ENCODE measurements at regions not wholly inside any gene's neighbourhood (a gene's known extent, or its start where the extent isn't known, plus 50 kb on each side); places are given as distances from the start of the nearest gene placed in this dataset.

DNA sequence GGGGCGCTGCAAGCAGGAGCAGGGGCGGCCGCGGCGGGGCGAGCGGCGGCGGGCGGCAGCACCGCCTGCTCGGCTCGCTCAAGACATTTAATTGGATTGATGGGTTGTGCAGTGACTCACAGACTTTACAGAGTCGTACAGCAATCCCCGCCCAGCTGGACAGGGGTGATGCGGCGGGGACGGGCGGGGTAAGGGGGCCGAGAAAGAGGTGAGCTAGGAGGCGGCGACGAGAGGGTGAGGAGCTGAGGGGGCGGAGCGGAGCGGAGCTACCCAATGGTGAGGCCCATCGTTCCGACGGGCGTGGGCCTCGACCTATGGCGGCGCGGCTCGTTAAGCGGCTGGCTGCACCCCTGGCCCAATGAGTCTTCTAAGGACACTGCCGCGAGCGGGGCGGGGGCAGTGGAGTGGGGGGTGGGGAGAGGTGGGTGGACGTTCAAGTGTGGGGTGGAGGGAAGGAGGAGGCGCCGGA is 97.1 kb upstream of the SERTAD2 start (continued):
- TF ChIP-seq ZNF155 (tag by site-specific recombination; IDR thresholded peaks at IDR 0.05) (no peak), SETDB1 (IDR thresholded peaks at IDR 0.05; ENCODE audit: insufficient read length, low read length) (no peak), ZNF514 (tag by site-specific recombination; IDR thresholded peaks at IDR 0.05) (no peak), SP3 (tag by site-specific recombination; IDR thresholded peaks at IDR 0.05) (peak; percentile 92), ZNF558 (tag by site-specific recombination; IDR thresholded peaks at IDR 0.05) (no peak), ZNF221 (tag by site-specific recombination; IDR thresholded peaks at IDR 0.05; ENCODE audit: borderline replicate concordance) (no peak), ZNF132 (tag by site-specific recombination; IDR thresholded peaks at IDR 0.05; ENCODE audit: borderline replicate concordance) (no peak), ZNF837 (tag by site-specific recombination; IDR thresholded peaks at IDR 0.05) (no peak), ZNF433 (tag by site-specific recombination; IDR thresholded peaks at IDR 0.05; ENCODE audit: low read depth) (no peak), ZNF391 (tag by site-specific recombination; IDR thresholded peaks at IDR 0.05; ENCODE audit: borderline replicate concordance, low read depth) (no peak), ZNF24 (tag by site-specific recombination; IDR thresholded peaks at IDR 0.05) (no peak), ZFHX2 (tag by site-specific recombination; conservative IDR thresholded peaks at IDR 0.05) (no peak), BCL11A (tag by site-specific recombination; IDR thresholded peaks at IDR 0.05; ENCODE audit: low read depth) (no peak)
- TF ChIP-seq, protein P1, sequence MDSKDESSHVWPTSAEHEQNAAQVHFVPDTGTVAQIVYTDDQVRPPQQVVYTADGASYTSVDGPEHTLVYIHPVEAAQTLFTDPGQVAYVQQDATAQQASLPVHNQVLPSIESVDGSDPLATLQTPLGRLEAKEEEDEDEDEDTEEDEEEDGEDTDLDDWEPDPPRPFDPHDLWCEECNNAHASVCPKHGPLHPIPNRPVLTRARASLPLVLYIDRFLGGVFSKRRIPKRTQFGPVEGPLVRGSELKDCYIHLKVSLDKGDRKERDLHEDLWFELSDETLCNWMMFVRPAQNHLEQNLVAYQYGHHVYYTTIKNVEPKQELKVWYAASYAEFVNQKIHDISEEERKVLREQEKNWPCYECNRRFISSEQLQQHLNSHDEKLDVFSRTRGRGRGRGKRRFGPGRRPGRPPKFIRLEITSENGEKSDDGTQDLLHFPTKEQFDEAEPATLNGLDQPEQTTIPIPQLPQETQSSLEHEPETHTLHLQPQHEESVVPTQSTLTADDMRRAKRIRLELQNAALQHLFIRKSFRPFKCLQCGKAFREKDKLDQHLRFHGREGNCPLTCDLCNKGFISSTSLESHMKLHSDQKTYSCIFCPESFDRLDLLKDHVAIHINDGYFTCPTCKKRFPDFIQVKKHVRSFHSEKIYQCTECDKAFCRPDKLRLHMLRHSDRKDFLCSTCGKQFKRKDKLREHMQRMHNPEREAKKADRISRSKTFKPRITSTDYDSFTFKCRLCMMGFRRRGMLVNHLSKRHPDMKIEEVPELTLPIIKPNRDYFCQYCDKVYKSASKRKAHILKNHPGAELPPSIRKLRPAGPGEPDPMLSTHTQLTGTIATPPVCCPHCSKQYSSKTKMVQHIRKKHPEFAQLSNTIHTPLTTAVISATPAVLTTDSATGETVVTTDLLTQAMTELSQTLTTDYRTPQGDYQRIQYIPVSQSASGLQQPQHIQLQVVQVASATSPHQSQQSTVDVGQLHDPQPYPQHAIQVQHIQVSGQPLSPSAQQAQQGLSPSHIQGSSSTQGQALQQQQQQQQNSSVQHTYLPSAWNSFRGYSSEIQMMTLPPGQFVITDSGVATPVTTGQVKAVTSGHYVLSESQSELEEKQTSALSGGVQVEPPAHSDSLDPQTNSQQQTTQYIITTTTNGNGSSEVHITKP (tag by site-specific recombination; IDR thresholded peaks at IDR 0.05) = 0 out of 2 replicates have a peak, but pooled peaks have one; percentile 4
- TF ChIP-seq, protein P2, sequence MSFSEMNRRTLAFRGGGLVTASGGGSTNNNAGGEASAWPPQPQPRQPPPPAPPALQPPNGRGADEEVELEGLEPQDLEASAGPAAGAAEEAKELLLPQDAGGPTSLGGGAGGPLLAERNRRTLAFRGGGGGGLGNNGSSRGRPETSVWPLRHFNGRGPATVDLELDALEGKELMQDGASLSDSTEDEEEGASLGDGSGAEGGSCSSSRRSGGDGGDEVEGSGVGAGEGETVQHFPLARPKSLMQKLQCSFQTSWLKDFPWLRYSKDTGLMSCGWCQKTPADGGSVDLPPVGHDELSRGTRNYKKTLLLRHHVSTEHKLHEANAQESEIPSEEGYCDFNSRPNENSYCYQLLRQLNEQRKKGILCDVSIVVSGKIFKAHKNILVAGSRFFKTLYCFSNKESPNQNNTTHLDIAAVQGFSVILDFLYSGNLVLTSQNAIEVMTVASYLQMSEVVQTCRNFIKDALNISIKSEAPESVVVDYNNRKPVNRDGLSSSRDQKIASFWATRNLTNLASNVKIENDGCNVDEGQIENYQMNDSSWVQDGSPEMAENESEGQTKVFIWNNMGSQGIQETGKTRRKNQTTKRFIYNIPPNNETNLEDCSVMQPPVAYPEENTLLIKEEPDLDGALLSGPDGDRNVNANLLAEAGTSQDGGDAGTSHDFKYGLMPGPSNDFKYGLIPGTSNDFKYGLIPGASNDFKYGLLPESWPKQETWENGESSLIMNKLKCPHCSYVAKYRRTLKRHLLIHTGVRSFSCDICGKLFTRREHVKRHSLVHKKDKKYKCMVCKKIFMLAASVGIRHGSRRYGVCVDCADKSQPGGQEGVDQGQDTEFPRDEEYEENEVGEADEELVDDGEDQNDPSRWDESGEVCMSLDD (tag by site-specific recombination; IDR thresholded peaks at IDR 0.05) = 0 out of 2 replicates have a peak, but pooled peaks have one; percentile 48
- TF ChIP-seq, protein P3, sequence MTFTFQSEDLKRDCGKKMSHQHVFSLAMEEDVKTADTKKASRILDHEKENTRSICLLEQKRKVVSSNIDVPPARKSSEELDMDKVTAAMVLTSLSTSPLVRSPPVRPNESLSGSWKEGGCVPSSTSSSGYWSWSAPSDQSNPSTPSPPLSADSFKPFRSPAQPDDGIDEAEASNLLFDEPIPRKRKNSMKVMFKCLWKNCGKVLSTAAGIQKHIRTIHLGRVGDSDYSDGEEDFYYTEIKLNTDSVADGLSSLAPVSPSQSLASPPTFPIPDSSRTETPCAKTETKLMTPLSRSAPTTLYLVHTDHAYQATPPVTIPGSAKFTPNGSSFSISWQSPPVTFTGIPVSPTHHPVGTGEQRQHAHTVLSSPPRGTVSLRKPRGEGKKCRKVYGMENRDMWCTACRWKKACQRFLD (tag by site-specific recombination; IDR thresholded peaks at IDR 0.05) = no peak
- TF ChIP-seq, protein P4, sequence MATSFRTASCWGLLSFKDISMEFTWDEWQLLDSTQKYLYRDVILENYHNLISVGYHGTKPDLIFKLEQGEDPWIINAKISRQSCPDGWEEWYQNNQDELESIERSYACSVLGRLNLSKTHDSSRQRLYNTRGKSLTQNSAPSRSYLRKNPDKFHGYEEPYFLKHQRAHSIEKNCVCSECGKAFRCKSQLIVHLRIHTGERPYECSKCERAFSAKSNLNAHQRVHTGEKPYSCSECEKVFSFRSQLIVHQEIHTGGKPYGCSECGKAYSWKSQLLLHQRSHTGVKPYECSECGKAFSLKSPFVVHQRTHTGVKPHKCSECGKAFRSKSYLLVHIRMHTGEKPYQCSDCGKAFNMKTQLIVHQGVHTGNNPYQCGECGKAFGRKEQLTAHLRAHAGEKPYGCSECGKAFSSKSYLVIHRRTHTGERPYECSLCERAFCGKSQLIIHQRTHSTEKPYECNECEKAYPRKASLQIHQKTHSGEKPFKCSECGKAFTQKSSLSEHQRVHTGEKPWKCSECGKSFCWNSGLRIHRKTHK (tag by site-specific recombination; IDR thresholded peaks at IDR 0.05) = no peak
- TF ChIP-seq, protein P5, sequence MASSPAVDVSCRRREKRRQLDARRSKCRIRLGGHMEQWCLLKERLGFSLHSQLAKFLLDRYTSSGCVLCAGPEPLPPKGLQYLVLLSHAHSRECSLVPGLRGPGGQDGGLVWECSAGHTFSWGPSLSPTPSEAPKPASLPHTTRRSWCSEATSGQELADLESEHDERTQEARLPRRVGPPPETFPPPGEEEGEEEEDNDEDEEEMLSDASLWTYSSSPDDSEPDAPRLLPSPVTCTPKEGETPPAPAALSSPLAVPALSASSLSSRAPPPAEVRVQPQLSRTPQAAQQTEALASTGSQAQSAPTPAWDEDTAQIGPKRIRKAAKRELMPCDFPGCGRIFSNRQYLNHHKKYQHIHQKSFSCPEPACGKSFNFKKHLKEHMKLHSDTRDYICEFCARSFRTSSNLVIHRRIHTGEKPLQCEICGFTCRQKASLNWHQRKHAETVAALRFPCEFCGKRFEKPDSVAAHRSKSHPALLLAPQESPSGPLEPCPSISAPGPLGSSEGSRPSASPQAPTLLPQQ (tag by site-specific recombination; IDR thresholded peaks at IDR 0.05) = 0 out of 2 replicates have a peak, but pooled peaks have one; percentile 20
- TF ChIP-seq, protein P6, sequence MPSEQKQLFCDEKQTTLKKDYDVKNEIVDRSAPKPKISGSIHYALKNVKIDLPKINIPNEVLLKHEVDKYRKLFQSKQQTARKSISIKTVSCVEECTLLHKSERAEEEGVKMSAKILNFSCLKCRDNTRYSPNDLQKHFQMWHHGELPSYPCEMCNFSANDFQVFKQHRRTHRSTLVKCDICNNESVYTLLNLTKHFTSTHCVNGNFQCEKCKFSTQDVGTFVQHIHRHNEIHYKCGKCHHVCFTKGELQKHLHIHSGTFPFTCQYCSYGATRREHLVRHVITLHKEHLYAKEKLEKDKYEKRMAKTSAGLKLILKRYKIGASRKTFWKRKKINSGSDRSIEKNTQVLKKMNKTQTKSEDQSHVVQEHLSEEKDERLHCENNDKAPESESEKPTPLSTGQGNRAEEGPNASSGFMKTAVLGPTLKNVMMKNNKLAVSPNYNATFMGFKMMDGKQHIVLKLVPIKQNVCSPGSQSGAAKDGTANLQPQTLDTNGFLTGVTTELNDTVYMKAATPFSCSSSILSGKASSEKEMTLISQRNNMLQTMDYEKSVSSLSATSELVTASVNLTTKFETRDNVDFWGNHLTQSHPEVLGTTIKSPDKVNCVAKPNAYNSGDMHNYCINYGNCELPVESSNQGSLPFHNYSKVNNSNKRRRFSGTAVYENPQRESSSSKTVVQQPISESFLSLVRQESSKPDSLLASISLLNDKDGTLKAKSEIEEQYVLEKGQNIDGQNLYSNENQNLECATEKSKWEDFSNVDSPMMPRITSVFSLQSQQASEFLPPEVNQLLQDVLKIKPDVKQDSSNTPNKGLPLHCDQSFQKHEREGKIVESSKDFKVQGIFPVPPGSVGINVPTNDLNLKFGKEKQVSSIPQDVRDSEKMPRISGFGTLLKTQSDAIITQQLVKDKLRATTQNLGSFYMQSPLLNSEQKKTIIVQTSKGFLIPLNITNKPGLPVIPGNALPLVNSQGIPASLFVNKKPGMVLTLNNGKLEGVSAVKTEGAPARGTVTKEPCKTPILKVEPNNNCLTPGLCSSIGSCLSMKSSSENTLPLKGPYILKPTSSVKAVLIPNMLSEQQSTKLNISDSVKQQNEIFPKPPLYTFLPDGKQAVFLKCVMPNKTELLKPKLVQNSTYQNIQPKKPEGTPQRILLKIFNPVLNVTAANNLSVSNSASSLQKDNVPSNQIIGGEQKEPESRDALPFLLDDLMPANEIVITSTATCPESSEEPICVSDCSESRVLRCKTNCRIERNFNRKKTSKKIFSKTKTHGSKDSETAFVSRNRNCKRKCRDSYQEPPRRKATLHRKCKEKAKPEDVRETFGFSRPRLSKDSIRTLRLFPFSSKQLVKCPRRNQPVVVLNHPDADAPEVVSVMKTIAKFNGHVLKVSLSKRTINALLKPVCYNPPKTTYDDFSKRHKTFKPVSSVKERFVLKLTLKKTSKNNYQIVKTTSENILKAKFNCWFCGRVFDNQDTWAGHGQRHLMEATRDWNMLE (tag by site-specific recombination; conservative IDR thresholded peaks at IDR 0.05; ENCODE audit: low read depth) = no peak
- TF ChIP-seq, protein P7, sequence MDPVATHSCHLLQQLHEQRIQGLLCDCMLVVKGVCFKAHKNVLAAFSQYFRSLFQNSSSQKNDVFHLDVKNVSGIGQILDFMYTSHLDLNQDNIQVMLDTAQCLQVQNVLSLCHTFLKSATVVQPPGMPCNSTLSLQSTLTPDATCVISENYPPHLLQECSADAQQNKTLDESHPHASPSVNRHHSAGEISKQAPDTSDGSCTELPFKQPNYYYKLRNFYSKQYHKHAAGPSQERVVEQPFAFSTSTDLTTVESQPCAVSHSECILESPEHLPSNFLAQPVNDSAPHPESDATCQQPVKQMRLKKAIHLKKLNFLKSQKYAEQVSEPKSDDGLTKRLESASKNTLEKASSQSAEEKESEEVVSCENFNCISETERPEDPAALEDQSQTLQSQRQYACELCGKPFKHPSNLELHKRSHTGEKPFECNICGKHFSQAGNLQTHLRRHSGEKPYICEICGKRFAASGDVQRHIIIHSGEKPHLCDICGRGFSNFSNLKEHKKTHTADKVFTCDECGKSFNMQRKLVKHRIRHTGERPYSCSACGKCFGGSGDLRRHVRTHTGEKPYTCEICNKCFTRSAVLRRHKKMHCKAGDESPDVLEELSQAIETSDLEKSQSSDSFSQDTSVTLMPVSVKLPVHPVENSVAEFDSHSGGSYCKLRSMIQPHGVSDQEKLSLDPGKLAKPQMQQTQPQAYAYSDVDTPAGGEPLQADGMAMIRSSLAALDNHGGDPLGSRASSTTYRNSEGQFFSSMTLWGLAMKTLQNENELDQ (tag by site-specific recombination; IDR thresholded peaks at IDR 0.05; ENCODE audit: low read depth) = no peak

Data from HEK293 (cell line).